HG02852 (cell line): ENCODE measurements at regions not wholly inside any gene's neighbourhood (a gene's known extent, or its start where the extent isn't known, plus 50 kb on each side); places are given as distances from the start of the nearest gene placed in this dataset.
"Not testable (repeated sequence)": the region's sequence is repeated elsewhere in the genome, so short reads cannot be mapped to it uniquely, and the experiment has no call there.

ENCODE experiments used
- ATAC-seq: cut with Tn5 transposase; IDR thresholded peaks from one replicate; pipeline ENCODE4 v1.9.1; 2021; ENCODE audit warnings: mild to moderate bottlenecking, moderate library complexity; ENCODE audit not compliant: unreplicated experiment

GRCh38 chr10:29804025-29804852, 169.5 kb upstream of the SVIL start:
- ATAC-seq: no peak

- ATAC-seq: no peak
These were observed 167.4 kb upstream of the SVIL start for GRCh38 chr10:29802171-29802570.

GRCh38 chr10:29798921-29799690, 164.3 kb upstream of the SVIL start:
- no peak for ATAC-seq

- no peak for ATAC-seq
These were observed 162.8 kb upstream of the SVIL start for GRCh38 chr10:29797616-29798015.

- no peak for ATAC-seq
These were observed 161.1 kb upstream of the SVIL start for GRCh38 chr10:29795850-29796249.

GRCh38 chr10:29794776-29795611, 160.2 kb upstream of the SVIL start:
- ATAC-seq: no peak

GRCh38 chr10:29791773-29792172, 157.0 kb upstream of the SVIL start:
- ATAC-seq: no peak

- ATAC-seq: no peak
These were observed 155.4 kb upstream of the SVIL start for GRCh38 chr10:29790207-29790606.

GRCh38 chr10:29788113-29788512, 153.3 kb upstream of the SVIL start:
- no peak for ATAC-seq

GRCh38 chr10:29785701-29786100, 150.9 kb upstream of the SVIL start:
- no peak for ATAC-seq

GRCh38 chr10:29784175-29784773, 149.5 kb upstream of the SVIL start:
- no peak for ATAC-seq

GRCh38 chr10:29783201-29783947, 148.6 kb upstream of the SVIL start:
- no peak for ATAC-seq

GRCh38 chr10:29780639-29781038, 145.9 kb upstream of the SVIL start:
- no peak for ATAC-seq

- ATAC-seq: no peak
These were observed 145.3 kb upstream of the SVIL start for GRCh38 chr10:29780096-29780495.

- no peak for ATAC-seq
These were observed 141.5 kb upstream of the SVIL start for GRCh38 chr10:29776246-29776645.

- no peak for ATAC-seq
These were observed 139.7 kb upstream of the SVIL start for GRCh38 chr10:29774475-29774874.

GRCh38 chr10:29773675-29774091, 138.9 kb upstream of the SVIL start:
- no peak for ATAC-seq

- no peak for ATAC-seq
These were observed 137.6 kb upstream of the SVIL start for GRCh38 chr10:29772403-29772802.

GRCh38 chr10:29771376-29771775, 136.6 kb upstream of the SVIL start:
- no peak for ATAC-seq

- ATAC-seq: not testable (repeated sequence)
These were observed 134.5 kb upstream of the SVIL start for GRCh38 chr10:29769277-29769676.
